Hematopoietic multipotent progenitor cell treated with erythropoietin and hydrocortisone succinate and interleukin-3 and kit ligand, for 8 days (in vitro differentiated cells): ENCODE measurements at regions not wholly inside any gene's neighbourhood (a gene's known extent, or its start where the extent isn't known, plus 50 kb on each side); places are given as distances from the start of the nearest gene placed in this dataset.
"Not testable (repeated sequence)": the region's sequence is repeated elsewhere in the genome, so short reads cannot be mapped to it uniquely, and the experiment has no call there.

Source experiments
- DNase-seq: peaks from one replicate; pipeline ENCODE4 v3.0.0-alpha.2; 2015

DNA sequence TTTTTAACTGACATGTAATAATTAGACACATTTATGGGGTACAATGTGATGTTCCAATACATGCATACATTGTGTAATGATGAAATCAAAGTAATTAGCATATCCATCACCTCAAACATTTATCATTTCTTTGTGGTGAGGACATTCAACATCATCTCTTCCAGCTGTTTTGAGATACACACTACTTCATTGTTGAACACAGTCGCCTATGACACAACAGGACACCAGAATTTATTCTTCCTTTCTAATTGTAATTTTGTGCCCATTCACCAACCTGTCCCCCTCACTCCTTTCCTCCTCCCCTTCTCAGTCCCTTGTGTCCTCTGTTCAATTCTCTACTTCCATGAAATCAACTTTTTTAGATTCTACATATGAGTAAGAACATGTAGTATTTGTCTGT is 113.4 kb upstream of the CBLB start:
- no peak for DNase-seq

GRCh38 chr3:105984837-105985236 is 116.0 kb upstream of the CBLB start:
- no peak for DNase-seq

GRCh38 chr3:105986343-105986742 is 117.5 kb upstream of the CBLB start:
- DNase-seq = not testable (repeated sequence)

DNA sequence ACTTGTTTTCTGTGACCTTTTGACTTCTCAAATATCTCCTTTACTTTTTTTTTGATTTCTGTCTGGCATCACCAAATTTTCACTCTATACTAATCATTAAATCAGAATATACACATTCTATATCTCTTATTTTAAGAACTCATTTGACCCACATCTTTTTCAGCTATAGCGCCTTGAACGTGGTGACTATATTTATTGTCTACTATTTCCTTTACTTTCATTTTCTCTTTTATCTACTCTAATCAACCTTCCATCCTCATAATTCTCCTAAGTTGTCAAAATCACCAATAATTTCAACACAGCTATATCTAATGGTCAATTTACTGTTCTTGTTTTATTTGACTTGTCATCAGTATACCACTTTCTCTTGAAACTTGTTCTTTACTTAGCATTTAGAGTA is 119.0 kb upstream of the CBLB start:
- DNase-seq = no peak

GRCh38 chr3:105988540-105989212 is 119.9 kb upstream of the CBLB start:
- no peak for DNase-seq

DNA sequence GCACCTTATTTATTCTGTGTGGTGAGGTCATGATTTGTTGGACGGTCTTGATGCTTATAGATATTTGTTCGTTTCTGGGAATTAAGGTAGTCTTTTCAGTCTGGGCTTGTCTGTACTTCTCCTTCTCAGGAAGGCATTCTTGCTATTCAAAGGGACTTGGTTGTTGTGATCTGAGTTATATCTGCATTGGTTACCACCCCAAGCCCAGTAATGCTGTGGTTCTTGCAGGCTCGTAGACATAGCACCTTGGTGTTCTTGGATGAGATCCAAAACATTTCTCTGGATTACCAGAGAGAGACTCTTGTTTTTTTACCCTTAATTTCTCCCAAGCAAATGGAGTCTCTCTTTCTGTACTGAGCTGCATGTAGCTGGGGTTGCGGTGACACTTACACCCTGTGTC is 128.0 kb upstream of the CBLB start:
- DNase-seq = no peak

DNA sequence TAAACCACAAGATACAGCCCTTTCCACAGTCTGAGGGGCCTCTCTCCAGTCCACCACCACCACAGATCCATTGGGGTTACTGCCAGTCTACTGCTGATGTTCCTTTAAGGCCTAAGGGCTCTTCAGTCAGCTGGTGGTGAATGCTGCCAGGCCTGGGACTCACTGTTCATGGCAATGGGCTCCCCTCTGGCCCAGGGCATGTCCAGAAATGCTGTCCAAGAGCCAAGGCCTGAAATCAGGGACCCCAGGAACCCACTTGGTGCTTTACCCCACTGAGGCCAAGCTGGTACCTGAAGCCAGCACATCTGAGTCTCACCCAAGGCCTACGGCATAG is 128.6 kb upstream of the CBLB start:
- DNase-seq = no peak

DNA sequence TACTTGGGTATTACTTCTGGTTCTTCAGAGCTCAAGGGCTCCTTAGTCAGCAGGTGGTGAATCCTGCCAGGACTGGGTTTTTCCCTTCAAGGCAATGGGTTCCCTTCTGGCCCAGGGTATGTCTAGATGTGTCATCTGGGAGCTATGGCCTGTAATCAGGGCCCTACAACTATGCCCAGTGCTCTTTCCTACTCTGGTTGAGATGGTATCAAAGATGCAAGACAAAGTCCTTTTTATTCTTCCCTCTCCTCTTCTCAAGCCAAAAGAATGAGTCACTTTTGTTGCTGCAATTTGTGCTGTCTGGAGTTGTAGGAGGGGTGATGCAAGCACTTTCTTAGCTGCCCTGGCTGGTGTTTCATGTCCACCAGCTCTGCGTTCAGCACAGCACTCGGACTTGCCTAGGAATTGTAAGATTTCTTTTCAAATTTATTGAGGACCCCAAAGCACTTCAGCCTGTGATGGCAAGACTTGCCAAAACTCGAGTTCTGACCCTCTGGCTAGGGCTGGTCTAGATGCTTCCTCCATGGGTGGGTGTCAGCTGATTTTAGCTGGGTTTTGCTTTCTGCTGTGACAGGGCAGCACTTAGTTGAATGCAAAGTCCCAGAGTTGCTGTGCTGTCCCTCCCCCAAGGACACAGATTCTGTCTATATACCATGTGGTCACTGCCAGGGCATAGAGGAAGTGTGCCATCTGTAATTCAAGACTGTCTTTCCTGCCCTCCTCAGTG is 129.2 kb upstream of the CBLB start:
- peak; percentile 15 for DNase-seq

DNA sequence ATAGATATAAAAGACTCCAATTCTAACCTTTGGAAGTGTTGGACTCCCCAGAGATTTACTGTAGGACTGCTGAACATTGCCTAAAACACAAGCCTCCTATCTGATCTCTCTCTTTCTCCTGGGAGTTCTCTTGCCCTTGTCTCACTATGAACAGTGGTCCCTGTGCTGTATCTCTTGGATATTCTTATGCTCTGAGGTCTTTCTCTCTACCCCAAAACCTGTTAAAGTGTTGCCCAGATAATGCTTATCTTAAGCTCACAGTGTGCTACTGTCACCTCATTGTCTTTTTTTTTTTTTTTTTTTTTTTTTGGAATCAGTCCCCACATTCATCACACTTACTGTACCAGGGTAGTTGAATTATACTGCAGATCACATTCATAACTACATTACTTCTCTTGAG is 131.0 kb upstream of the CBLB start:
- DNase-seq = peak; percentile 89

DNA sequence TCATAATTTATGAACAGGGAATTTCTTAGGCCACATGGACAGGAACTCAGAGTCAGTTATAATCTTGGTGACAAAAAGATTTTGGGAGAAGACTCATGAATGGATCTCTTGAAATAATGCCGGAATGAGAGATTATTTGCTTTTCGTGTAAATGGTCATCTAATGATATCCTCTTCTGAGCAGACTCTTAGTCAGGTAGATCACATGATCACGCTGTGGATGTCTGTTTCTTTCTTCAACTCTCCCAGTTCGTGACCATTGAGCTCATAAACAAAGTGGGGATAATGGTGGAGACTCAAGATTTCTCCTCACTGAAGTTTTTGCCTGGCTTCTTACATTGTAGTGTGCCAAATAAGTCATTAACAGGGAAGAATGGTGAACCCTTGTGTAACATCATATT is 133.1 kb upstream of the CBLB start:
- DNase-seq = no peak

DNA sequence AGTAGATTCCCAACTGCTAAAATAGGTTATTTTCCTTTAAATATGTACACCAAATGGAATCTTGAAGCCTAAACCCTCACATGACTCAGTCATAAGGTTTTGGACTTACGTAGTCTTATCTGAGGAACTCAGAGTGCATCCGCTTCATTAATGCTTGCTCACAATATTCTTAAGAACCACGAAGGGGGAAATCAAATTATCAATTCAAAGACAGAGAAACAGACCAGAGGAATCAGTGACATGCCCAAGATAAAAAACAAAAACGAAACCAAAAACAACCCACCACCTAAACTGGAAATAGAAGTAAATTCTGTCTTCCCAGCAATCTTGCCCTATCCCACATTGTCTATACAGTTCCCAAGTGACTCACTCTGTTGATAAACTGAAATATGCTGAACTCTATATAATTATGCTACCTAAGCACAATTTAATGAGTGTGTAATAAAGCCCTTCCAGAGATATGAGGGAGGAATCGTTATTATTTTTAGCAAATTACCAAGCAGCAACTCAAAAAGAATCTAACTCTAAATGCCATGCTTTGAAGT is 135.4 kb upstream of the CBLB start:
- peak; percentile 83 for DNase-seq

- no peak for DNase-seq
Observed at GRCh38 chr3:106004826-106005225, 136.0 kb upstream of the CBLB start.

GRCh38 chr3:106006001-106006400 is 137.2 kb upstream of the CBLB start:
- no peak for DNase-seq

DNA sequence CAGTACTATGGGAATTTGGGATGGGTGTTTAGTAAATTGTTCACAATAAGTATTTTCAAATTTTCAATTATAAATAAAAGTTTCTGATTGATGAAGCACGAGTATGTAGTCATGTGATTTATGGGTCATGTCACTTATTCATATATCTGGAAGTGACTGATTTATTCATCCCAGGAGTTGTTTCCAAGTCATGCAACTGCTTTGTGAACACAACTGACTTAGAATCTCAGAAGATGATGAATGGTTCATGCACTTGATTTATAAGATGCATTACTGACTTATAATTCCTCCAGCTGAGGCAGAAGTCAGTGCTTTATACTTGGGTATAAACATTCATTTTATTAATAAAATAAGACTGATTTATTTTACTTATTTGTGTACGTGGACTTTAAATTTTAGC is 137.8 kb upstream of the CBLB start:
- DNase-seq = no peak

- no peak for DNase-seq
Observed at GRCh38 chr3:106007512-106007911, 138.7 kb upstream of the CBLB start.

DNA sequence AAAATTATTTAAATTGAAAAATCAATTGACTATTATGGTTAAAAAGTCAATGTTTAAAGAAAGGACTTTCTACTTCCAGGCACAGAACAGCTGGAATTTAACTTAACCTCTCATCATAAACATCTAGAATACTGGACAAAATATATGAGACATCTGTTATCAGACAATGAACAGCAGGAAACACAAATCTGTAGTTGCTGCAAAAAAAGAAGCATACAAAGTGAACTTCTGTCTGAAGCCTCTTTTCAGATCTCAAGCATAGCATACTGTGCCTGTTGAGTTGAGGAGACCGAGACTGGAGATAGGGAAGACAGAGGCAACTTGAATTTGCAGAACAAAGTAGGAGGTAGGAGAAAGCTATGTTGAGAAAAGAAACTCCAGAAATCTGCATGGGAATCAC is 140.0 kb upstream of the CBLB start:
- DNase-seq = no peak

GRCh38 chr3:106010829-106011228 is 142.0 kb upstream of the CBLB start:
- DNase-seq = no peak

DNA sequence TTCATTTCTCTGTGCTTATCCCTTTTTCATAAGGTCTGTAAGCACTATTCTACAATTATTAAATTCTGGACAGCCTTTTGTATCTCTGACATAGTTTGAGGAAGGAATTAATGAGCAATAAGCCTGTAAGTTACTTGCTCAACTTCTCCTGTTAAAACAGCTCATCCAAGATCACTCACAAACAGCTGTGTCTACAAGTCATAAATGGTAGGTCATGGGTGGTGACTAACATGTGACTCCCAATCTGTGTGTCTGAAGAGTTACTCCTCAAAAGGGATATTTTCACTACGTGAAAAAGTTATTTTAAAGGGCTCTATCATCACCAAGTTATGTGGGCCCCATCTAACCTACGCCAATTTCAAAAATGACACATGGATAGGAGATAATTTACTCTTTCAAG is 145.2 kb upstream of the CBLB start:
- no peak for DNase-seq

DNA sequence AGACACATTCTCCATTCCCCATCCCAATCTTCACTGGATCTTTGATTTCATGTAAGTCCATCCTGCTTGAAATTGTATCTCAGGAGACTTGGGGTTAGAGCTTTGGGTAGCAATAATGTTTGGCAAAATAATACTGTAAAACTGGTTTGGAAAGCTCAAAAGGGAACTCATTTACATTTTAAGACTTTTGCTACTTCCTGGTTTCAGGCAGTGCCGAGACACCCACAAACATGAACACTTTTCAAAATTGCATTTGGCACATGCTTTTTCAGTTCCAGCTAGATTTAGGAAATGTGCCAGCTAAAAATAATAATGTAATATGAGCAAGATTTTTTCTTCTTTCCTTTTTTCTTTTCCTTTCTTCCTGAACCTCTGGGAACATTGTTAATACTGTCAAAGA is 145.7 kb upstream of the CBLB start:
- DNase-seq = no peak

GRCh38 chr3:106014971-106015370 is 146.2 kb upstream of the CBLB start:
- no peak for DNase-seq

DNA sequence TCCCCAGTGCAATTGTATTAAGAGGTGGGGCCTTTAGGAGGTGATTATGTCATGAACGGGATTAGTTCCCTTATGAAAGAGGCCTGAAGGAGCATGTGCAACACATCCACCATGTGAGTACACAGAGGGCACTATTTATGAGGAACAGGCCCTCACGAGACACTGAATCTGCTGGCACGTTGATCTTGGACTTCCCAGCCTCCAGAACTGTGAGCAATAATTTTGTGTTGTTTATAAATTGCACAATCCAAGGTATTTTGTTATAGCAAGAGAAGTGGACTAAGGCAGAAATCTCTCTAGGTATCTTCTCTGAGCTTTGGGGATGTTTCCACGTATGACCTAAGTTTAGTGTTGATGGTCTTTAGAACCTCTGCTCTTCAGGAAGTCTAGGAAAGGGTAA is 149.3 kb upstream of the CBLB start:
- no peak for DNase-seq

DNA sequence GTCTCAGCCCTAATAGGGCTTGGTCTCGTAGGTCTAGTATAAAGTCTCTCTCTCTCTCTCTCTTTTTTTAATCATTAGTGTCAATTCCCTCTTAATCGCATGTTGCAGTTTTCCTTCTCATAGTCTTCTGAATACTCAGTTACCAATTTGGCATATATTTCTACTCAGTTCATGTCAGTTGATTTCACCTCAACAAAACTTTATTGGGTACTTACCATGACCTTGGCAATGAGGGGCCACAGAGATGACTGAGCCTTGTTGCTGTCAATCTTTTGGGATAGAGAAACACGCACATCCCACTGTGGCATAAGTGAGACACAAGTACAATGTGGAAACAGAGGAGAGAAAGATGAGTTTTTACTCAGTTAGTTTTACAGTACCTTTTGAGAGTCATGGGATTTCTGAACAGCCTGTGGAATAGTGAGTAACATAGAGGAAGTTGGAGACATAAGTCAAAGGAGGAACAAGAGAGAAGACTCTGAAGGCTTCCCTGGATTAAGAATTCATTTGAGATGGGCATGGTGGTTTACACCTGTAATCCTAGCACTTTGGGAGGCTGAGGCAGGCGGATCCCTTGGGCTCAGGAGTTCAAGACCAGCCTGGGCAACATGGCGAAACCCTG is 150.2 kb upstream of the CBLB start:
- DNase-seq = no peak

GRCh38 chr3:106022913-106023312 is 154.1 kb upstream of the CBLB start:
- DNase-seq = no peak

GRCh38 chr3:106025151-106025722 is 156.4 kb upstream of the CBLB start:
- DNase-seq = no peak
